NCI-H524 treated with DMSO at 0.1 percent for 48 hours (cell line): ENCODE measurements at regions not wholly inside any gene's neighbourhood (a gene's known extent, or its start where the extent isn't known, plus 50 kb on each side); places are given as distances from the start of the nearest gene placed in this dataset.

ENCODE experiments used
- DNase-seq: peaks from one replicate; lab custom pipeline; 2025; lab: John Stamatoyannopoulos, UW

DNA sequence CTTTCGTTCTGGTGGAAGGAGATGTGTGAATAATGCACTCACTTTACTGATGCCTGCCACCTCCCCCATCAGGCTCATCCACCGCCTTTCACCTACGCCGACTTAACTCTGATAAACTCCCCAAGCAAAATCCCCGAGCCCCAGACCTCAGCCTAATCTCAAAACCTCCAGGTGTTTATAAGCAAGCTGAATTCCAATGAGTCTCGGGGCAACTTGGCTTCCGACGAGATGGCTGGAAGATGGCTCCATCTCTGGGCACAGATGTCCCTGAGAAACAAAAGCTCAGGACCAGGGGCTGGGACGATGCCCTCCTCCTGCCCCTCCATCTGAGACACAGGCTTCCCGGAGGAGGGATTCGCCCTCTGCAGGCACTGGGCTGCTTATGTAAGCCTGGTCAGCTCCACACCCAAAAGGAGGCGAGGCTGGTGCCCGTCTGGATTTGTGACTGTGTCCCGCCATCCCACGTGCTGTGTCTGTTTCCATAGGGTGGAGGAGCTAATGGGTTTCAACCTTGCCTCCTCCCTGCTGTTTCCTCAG lies 386.4 kb upstream of the TNRC6C start:
- DNase-seq, result no peak

DNA sequence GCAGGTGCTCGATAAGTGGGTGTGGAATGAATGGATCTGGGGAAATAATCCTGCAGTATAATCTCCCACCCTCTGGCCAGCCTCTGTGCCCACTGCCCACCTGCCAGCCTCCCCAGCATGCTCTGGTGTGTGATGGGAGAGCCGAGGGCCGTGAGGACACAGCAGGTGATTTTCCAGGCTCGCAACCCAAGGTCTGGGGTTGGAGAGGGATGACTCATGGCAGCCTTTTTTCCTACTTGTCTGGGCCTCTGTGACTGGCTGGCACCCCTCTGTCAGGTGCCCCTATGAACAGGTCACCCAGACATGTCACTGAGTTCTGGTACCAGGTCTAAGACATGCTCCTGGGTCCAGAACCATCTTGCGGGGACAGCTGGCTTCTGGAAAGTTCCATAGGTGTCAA lies 385.7 kb upstream of the TNRC6C start:
- no peak for DNase-seq

DNA sequence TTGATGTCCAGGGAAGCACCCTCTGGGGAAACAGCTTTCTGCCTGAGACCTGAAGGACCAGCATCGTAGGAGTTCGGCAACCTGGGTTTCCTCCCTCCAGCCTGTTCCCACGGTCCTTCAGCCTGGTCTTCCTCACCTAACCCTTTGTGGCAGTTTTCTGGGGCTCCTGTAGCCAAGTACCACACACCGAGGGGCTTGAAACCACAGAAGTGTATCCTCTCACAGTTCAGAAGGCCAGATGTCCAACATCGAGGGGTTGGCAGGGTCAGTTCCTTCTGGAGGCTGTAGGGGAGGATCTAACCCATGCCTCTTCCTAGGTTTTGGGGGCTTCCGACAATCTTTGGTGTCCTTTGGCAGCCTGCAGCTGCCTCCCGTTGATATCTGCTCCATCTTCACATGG lies 381.0 kb upstream of the TNRC6C start:
- DNase-seq, result no peak

DNA sequence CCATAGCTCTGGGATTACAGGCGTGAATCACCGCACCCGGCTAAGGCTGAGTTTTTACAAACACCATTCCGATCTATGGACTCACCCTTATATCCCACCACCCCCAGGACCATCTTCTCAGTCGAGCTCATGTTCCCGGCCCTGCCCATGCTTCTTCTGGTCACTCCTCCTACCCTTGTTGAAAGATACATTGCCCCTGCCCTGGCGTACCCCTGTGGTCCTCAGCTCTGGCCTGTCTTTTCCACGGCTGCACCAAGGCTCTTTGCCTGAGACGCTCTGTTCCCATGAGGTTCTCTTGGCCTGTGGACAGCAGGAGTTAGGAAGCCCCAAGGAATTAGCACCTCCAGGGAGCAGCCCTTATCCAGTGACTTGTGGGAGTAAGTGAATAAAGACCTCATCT lies 379.4 kb upstream of the TNRC6C start:
- no peak for DNase-seq

DNA sequence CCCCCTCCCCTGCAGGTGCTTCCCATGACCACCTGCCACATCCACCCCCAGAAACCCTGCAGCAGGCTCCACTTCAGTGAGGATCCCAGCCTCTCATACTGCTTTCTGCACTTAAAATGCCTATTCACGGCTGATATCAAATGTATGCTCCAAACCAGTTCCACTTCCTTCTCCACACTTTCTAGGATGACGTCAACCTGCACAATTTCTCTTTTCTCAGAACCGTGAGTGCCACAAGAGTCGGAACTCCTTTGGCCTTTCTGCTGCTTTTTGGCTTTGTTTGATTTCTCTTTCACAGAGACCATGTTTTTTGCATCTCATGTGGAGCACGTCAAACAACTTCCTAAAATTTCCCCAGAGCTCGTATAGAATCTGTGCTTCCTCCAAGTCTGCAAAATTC lies 378.8 kb upstream of the TNRC6C start:
- DNase-seq, result no peak

DNA sequence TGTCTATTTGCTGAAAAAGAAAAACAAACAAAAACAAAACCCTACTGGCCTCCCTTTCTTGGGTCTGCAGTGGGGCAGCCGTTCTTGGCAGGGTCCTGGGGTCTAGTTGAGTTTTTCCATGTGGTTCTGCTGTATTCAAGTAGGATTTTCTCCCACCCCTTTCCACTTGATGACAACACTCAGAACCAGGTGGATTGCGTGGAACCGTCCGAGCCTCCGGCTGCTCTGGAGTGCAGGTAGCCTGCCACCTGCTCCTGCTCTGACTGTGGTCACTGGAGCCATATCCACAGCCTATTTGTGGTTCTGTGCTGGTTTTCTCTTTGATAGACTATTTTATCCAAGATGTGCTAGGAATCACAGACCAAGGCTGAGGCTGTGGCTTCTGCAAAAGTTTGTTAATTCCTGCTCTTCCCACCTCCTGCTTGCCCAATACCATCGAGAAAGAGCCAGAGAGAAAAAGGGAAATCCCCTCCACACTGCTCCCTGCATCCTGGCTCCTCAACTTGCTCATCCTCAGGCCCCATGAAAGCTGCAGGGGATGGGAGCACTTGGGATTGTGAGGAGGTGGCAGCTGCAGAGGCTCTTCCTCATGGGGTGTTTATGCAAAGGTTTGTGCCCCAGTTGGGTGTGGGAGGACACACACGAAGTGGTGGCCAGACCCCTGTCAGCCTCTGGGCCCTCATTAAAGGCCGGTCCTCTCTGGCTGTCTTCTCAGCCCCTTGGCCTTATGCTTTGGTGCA lies 377.8 kb upstream of the TNRC6C start:
- DNase-seq, result no peak

DNA sequence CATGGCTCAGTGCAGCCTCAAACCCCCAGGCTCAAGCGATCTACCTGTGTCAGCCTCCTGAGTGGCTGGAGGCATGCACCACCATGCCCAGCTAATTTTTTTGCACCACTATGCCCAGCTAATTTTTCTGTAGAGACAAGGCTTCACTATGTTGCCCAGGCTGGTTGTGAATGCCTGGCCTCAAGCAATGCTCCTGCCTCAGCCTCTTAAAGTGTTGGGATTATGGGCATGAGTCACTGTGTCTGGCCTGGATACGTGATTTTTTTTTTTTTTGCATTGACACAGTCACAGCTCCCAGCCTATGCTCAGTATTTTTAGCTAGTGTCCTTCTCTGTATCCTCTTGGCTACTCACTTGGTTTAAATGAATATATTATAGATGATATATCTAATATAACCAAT lies 377.0 kb upstream of the TNRC6C start:
- DNase-seq, result no peak

DNA sequence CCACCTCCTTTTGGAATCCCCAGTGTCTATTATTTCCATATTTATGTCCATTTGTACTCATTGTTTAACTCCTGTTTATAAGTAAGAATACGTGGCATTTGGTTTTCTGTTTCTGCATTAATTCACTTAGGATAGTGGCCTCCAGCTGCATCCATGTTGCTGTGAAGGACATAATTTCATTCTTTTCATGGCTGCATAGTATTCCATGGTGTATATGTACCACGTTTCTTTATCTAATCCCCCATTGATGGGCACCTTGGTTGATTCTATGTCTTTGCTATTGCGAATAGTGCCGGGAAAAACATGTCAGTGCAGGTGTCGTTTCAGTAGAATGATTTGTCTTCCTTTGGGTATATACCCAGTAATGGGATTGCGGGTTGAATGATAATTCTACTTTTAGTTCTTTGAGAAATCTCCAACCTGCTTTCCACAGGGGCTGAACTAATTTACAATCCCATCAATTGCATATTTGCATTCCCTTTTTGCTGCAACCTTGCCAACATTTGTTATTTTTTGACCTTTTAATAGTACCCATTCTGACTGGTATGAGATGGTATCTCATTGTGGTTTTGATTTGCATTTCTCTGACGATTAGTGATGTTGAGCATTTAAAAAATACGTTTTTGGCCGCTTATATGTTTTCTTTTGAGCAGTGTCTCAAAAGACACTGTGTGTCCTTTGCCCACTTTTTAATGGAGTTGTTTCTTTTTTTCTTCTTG lies 373.2 kb upstream of the TNRC6C start:
- DNase-seq, result no peak

DNA sequence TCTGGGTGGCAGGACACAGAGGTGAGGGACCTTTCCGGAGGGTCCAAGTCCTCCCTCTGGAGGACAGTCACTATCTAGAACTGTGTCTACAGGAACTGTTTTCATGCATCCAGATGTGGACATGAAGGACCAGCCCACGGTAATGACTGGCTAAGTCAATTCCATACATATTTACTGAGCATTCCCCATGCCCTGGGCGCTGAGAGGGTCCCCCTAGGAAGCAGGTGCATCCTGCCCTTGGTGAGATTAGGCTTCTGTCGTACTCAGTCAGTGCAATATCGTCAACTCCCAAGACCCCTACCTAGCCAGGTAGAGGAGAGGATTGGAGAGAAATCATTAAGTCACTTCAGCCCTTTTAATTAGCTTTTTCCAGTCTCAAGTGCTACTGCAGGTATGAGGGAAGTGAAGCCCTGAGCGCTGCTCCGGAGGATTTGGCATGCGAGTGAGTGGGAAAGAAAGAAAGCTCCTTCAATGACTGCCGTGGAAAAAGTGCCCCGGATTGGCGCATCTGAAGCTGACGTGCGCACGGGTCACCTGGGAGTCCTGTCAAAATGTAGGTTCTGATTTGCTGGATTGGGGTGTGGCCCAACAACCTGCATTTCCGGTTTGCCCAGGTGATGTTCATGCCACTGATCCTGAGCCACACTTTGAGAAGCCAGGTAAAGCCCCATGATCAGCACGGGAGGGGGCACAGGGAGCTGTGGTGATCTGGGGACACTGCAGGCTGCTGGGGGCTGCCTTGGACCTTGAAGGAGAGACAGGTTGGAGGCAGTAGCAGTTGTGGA lies 367.4 kb upstream of the TNRC6C start:
- DNase-seq, result no peak

DNA sequence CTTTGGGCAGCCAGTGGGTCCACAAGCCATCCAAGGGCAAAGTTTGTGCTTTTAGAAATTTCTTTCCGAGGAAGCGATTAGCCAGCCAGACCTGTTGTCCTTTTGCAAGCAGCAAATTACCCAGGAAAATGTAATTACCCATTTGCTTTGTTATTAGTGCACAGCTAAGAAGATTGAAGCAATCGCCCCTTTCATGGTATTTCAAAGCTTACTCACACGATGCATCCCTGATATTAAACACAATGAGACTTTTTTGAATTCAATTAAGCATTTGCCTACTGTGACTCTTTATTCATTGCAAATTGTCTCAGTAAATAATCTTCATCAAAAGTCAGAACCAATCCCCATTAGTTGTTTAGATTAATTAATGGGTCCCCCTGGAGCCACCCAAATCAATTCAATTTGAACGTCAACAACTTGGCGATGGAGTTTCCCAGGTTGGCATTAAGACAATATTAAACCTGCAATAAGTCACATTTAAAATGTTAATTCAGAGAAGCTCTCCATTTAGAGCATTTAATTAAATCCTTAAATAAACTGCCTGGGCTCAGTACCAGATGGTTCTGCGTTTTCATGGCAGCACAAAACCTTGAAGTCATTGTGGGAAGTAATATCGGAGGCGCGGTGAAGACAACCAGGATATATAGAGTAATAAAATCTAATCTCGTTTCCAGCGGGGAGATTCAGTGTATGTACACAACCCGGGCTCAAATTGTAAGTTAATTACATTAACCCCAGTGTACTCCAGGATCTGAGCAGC lies 366.2 kb upstream of the TNRC6C start:
- DNase-seq, result peak; percentile 64

DNA sequence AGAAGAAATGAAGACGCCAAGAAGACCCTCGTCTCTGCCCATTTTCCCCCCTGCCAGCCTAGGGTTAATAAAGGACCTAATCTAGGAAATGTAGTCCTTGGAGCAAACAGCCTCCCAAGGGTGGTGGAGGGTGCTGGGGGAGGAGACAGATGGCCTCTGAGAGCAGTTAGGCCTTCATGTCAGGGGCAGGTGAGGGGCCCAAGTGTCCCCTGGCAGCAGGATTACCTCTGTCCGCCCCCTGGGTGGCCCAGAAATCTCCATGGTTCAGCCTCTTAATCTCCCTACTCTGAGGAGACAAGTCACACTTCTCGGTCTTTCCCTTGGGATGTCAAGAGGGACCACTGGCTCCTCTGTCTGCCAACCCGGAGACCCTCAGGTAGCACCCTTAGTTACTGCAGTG lies 365.4 kb upstream of the TNRC6C start:
- DNase-seq, result peak; percentile 53

DNA sequence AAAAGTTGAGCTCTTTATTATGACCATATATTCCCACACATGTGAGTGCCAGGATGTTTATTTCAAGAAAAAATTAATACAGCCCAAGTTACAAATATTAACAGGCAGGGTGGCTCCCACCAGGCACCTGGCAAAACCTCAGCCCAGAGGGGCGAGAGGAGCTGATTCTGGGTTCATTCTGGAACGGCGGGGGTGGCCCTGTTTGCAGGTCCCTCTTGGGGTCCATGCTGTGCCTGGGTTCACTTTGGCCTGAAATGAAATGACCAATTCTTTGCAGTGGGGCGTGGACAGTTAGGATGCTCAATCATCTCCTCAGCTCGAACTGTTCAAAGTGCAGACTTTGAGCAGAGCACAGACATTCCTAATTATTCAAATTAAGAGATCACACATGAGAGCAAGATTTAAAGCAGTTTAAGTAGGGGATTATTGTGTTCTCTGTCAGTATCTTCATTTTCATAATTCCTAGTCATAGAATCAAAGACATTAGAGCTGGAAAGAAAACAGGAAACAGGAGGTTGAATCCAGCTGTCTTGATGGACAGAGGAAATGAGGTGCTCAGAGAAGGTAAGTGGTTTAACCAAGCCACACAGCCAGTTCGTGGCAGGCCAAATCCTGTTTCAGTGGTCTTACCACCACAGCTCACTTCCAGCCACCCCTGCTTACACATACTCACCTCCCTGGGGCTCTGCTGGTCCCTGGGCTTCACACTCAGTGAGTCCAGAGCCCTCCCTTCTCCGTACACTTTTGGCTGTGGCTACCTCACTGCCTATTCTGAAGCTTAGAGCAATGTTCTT lies 363.9 kb upstream of the TNRC6C start:
- peak; percentile 76 for DNase-seq

DNA sequence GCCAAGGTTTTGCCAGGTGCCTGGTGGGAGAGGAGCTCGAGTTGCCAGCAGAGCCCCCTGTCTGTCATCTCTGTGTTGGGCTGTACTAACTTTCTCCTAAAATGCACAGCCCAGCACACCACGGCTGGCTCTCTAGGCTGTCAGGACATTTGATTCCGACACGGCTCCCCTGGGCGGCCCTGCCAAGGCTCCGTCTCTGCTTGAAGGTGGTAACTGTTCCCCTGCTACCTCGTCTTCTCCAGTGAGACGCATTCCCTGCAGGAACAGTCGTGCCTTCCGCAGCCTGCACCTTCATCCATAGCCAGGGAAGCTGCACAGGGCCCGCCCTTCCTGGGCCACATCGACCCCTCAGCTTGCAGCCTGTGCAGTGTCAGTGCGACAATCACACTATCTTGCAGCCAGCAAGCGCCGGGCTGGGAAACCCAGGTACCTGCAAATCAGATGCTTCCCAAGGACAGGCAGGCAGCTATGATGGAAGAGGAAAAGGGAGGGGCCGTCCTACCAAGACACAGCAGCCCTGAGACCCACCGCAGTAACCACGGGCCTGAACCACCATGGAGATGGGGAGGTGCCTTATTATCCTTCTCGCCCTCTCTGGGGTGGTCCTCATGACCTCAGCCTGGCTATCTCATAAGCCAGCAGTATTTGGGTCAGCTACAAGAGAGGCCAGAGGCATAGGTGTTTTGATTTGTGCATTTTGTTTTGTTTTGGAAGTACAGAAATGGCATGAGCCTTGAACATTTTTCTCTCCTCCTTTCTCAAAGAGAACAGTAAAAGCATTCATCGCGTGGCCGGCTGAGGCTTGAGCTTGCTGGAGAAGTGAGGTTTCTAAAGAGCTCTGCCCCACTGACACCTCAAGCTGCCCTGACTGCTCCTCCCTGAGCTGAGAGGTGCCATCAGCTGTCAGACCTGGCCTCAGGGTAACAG lies 361.7 kb upstream of the TNRC6C start:
- no peak for DNase-seq

DNA sequence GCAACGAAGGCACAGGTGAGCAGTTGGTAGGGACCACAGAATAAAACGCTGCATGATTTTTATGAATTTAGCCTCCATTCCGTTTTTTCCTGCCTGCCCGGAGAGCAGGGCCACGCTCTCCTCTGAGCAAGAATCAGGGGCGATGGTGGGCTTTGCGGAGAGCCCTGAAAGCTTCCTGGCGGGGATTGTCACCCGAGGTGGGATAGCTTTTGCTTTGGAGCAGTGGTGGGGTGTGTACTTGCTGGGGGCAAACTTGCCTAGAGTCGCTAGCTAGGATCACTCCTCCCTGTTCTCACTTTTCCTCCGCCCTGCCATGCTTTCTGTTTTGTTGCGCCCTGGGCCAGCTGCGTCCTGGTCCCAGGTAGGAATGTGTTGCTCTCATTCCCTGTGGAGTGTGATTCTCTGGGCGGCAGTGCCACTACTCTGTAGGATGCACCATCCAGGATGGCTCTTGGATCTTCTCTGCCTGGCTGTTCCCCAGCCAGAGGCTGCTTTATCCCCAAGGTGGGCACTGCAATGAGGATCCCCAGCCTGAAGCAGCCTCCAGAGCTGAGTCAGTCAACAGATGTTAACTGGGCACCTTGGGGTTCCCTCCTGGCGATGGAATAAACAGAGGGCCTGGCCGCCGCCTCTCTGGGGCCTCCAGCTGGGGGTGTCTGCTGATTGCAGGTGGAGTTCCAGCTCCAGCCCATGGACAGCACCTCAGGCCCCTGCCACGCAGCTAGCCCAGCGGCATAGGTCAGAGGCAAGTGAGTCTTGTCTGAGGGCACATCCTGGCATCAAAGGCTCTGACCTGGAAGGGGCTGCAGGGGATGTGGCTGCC lies 360.9 kb upstream of the TNRC6C start:
- DNase-seq, result no peak

DNA sequence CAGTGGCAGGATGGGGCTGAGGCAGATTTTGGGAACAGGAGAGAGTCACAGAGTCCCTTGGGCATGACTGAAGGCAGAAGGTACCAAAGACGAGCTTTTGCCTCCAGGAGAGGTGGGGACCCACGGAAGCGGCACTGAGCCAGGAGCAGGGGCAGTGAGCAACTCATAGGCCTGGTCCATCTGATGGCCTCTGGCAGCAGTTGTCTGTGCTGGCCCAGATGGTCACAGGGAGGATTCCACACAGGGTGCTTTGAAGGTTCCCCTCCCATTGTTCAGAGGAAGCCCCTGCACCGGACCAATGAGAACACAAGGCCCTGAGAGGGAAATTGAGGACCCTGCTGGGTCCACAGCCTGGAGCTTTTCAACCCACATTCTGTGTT lies 360.3 kb upstream of the TNRC6C start:
- no peak for DNase-seq

DNA sequence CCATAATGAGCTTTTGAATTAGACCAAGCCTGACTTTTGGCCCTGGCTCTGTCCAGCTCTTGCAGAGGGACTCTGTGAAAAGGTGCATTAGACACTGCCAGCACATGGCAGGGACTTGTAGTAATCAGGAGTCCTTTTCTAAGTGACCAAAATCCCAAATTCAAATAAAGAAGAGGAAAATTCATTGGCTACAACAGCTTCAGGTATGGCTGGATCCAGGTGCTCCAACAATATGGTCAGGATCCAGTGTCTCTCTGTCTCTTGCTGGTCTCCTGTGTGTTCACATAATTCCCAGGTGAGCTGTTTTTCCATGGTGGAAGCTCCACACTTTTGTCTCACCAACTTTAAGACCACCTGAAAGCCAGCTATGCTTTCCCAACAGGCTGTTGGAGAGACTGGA lies 358.8 kb upstream of the TNRC6C start:
- no peak for DNase-seq

DNA sequence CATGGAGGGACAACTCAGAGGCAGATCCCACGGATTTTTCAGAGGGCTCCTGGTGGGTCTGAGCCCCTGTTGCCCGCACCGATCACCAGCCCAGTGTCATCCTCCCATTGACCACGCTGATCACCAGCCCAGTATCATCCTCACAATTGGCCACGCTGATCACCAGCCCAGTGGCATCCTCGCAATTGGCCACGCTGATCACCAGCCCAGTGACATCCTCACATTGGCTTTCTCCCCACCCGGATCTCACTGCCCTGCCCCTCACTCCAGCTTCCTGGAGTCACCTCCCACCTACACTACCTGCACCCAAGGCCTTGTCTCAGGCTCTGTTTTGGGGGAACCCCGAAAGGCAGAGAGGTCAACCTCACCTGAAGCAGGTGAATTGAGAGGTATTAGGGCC lies 358.2 kb upstream of the TNRC6C start:
- no peak for DNase-seq

DNA sequence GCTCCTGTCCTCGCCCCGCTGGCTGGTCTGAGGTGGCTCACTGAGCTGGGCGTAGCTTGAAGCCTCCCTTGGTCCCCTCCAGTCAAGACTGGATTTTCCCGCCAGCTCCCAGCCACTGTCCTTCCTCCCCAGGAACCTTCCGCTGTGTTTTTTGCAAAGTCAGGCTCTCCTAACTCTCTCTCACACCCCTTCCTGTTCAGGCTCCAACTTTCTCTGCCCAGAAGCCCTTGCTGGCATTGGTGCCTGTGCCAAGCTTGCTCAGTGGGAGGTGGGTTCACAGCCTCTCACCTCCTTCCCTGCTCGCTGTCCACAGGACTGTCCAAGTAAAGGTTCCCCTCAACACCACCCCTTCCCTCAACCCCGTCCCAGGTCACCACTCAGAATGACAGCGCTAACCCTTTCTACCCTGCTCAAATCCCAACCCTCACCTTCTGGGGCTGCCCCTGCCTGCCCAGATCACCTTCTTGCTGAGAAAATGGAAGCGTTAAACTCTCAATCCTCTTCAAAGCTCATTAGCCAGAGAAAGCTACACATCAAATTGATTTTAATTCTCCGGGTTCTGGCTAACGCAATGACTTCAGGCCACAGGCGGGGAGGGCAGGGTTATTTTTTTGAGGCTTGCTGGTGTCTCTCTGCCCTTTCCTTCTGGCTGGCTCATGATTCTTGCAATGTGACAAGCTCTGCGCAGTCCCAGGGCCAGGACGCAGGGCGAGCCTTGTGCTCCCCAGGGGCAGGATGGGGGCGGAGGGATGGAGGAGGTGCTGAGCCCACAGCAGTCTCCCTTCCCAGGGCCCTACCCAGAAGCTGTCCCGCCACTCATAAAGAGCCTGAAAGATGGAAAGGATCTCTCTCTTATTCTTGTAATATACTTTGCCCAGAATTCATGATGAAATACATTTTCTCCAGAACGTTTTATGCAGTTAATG lies 357.2 kb upstream of the TNRC6C start:
- no peak for DNase-seq
